Middle frontal gyrus (tissue), 1 donor: ENCODE measurements at regions not wholly inside any gene's neighbourhood (a gene's known extent, or its start where the extent isn't known, plus 50 kb on each side); places are given as distances from the start of the nearest gene placed in this dataset.

Source experiments
- DNase-seq: peaks from one replicate; pipeline ENCODE4 v3.0.0-alpha.2; 2015; ENCODE audit warnings: low spot score; ENCODE audit errors: extremely low spot score

GRCh38 chr2:22198381-22199283, 1074.9 kb downstream of the TDRD15 start:
- DNase-seq, result no peak

- DNase-seq, result no peak
These were observed 1076.2 kb downstream of the TDRD15 start for GRCh38 chr2:22199994-22200393.

- DNase-seq, result no peak
These were observed 1085.8 kb downstream of the TDRD15 start for GRCh38 chr2:22209545-22209944.

DNA sequence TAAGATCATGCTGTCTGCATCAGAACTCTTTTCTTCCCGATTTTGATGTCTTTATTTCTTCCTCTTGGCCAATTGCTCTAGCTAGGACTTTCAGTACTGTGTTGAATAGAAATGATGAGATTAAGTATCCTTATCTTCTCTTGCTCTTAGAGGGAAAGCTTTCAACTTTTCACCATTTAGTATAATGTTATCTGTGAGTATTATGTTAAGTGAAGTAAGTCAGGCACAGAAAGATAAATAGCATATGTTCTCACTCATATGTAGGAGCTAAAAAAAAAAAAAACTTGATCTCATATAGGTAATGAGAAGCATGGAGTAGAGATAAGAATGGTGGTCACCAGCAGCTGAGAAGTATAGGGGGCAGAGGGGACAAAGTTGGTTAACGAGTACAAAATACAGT, 1089.5 kb downstream of the TDRD15 start:
- no peak for DNase-seq

GRCh38 chr2:22215517-22215916, 1091.7 kb downstream of the TDRD15 start:
- no peak for DNase-seq

- DNase-seq, result no peak
These were observed 1094.1 kb downstream of the TDRD15 start for GRCh38 chr2:22217881-22218280.

DNA sequence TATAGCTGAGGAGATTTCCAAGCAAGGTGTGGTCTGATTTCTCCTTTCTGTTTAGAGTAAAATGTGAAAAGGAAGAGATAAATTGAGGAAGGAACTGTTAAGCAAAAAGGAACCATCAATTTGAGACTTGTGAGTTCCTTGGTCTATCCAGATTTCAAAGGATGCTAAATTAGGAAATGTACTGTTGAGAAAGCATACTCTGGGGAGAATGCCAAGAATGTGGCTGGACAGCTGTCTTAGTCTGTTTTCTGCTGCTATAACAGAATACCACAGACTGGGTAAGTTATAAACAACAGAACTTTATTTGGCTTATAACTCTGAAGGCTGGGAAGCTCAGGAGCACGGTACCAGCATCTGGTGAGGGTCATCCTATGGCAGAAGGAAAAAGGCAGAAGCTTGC, 1097.2 kb downstream of the TDRD15 start:
- no peak for DNase-seq

- DNase-seq, result no peak
These were observed 1115.2 kb downstream of the TDRD15 start for GRCh38 chr2:22238967-22239366.

- no peak for DNase-seq
These were observed 1123.7 kb downstream of the TDRD15 start for GRCh38 chr2:22247466-22247865.

- DNase-seq, result no peak
These were observed 1125.1 kb downstream of the TDRD15 start for GRCh38 chr2:22248851-22249250.

GRCh38 chr2:22253171-22253570, 1129.4 kb downstream of the TDRD15 start:
- no peak for DNase-seq

DNA sequence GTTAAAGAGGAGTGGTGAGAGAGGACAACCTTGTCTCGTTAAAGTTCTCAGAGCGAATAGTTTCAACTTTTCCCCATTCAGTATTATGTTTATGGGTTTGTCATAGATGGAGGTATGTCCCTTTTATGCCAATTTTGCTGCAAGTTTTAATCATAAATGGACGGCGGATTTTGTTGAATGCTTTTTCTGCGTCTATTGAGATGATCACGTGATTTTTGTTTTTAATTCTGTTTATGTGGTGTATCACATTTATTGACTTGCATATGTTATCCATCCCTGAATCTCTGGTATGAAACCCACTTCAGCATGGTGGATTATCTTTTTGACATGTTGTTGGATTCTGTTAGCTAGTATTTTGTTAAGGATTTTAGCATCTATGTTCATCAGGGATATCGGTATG, 1123.8 kb upstream of the KLHL29 start:
- no peak for DNase-seq

GRCh38 chr2:22270341-22270740, 1114.6 kb upstream of the KLHL29 start:
- DNase-seq, result no peak

DNA sequence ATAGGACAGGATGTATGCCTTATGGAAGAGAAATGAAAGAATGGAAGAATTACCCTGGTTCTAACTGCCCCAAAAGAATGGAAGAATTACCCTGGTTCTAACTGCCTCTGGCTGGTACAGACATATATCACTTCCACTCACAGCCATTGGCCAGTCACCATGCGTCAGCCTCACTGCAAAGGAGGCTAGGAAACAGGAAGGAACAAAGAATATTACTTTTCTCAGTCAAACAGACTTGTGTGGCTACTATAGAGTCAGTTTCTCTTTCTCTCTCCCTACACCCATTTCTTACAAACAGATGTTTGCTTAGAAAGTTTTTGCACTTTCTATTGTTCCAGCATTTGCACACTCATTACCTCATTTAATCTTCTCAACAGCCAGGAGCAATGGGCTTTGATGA, 1111.1 kb upstream of the KLHL29 start:
- no peak for DNase-seq

GRCh38 chr2:22274661-22275060, 1110.3 kb upstream of the KLHL29 start:
- peak; percentile 19 for DNase-seq

- DNase-seq, result no peak
These were observed 1108.3 kb upstream of the KLHL29 start for GRCh38 chr2:22276696-22277095.

- no peak for DNase-seq
These were observed 1105.4 kb upstream of the KLHL29 start for GRCh38 chr2:22279541-22279940.

- DNase-seq, result peak; percentile 57
These were observed 1103.9 kb upstream of the KLHL29 start for GRCh38 chr2:22281033-22281432.

- DNase-seq, result no peak
These were observed 1102.8 kb upstream of the KLHL29 start for GRCh38 chr2:22282220-22282619.

DNA sequence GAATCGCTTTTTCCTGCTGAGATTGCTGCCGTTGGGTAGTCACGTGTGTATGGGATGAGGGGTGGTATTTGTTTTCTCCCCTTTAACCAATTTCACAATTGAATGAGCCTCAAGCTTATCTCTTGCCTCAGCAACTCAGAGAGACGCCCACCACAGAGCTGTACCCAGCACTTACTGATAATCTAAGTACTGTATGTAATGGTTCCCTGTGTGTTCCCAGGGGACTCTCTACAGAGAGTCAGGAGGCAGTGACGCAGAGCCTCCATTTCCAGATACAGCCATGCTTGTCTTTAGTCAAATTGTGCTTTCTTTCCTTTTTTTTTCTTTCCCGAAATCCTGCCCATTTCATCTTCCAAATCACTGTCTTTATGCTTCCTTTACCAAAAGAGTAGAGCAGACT, 1102.1 kb upstream of the KLHL29 start:
- DNase-seq, result no peak

DNA sequence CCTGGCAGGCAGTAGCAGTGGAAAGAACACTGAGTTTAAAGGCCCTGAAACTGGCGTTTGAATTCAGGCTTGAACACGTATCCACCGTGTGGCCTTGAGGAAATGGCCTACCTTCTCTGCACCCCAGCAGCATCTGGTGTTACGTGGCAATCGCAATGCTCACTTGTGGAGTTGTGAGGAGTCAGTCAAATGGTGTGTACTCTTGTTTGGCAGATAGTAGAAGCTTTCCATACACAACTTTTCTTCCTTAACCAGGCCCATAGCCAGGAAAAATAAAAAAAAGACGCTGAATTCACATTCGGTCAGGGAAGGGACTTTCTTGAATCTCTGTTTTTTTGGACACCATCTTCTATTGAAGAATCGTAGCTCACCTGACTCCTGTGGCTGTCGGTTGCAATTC, 1101.5 kb upstream of the KLHL29 start:
- no peak for DNase-seq

GRCh38 chr2:22290302-22290701, 1094.7 kb upstream of the KLHL29 start:
- DNase-seq, result no peak

GRCh38 chr2:22290909-22291473, 1094.0 kb upstream of the KLHL29 start:
- no peak for DNase-seq
